BLaER1 treated with 17β-estradiol and CSF1 and Interleukin-3, amounts not matched to agents 10 nM and 100 nM (cell line): ENCODE measurements at regions not wholly inside any gene's neighbourhood (a gene's known extent, or its start where the extent isn't known, plus 50 kb on each side); places are given as distances from the start of the nearest gene placed in this dataset.
A peak's percentile ranks its signal among the peaks of the same experiment; 100 is the strongest.

ENCODE experiments used
- H3K27ac ChIP-seq, 11 experiments: shearing (Covaris generic); formaldehyde crosslinking; 2 replicates each; pipeline ENCODE4 v1.8.1; 2022
- H3K27me3 ChIP-seq, 11 experiments: shearing (Covaris generic); formaldehyde crosslinking; 2 replicates each; pipeline ENCODE4 v1.8.1; 2022
- H3K36me3 ChIP-seq, 11 experiments: shearing (Covaris generic); formaldehyde crosslinking; 2 replicates each; pipeline ENCODE4 v1.8.1; 2022
- H3K4me1 ChIP-seq, 10 experiments: shearing (Covaris generic); formaldehyde crosslinking; 2 replicates each; pipeline ENCODE4 v1.8.1; 2022
- H3K4me2 ChIP-seq, 11 experiments: shearing (Covaris generic); formaldehyde crosslinking; 2 replicates each; pipeline ENCODE4 v1.8.1; 2022
- H3K4me3 ChIP-seq, 10 experiments: shearing (Covaris generic); formaldehyde crosslinking; 2 replicates each; pipeline ENCODE4 v1.8.1; 2022
- H3K9ac ChIP-seq, 11 experiments: shearing (Covaris generic); formaldehyde crosslinking; 2 replicates each; pipeline ENCODE4 v1.8.1; 2022
- H3K9me3 ChIP-seq, 11 experiments: shearing (Covaris generic); formaldehyde crosslinking; replicated peaks in 1 of 11; 2 replicates each; pipeline ENCODE4 v1.8.1; 2022
- H4K20me1 ChIP-seq, 11 experiments: shearing (Covaris generic); formaldehyde crosslinking; 2 replicates each; pipeline ENCODE4 v1.8.1; 2022
- Cebpa-rat ChIP-seq, 11 experiments: shearing (Covaris generic); IDR thresholded peaks; 2 replicates each; pipeline ENCODE4 v1.8.1; 2022

GRCh38 chr20:57934007-57934805 is 224.4 kb upstream of the PMEPA1 start:
- Histone ChIP-seq H3K4me3 (no peak overlapping the region; a peak in 1 of 20 replicates), H3K27ac (no peak overlapping the region; a peak in 1 of 22 replicates), H3K4me2 (peak overlapping the region; percentile 42 to 98 (median 90)), H3K36me3 (no peaks in the 10 kb centered on the region), H3K27me3 (peaks cover 0 to 20% (median 0%) of the 10 kb centered on the region in 11 experiments; a peak in 7 of 22 replicates), H3K9me3 (peaks cover 0 to 7% (median 2%) of the 10 kb centered on the region in 11 experiments; a peak in 6 of 22 replicates), H4K20me1 (peaks cover 0 to 18% (median 0%) of the 10 kb centered on the region in 11 experiments; a peak in 3 of 22 replicates), H3K4me1 (peaks cover 27 to 69% (median 63%) of the 10 kb centered on the region in 10 experiments), H3K9ac (peak overlapping the region in 2 of 11 experiments; percentile 9 to 15; a peak in 1 of 22 replicates)
- TF ChIP-seq Cebpa-rat (IDR thresholded peaks at IDR 0.05): no peak

GRCh38 chr20:57932227-57932864 is 222.5 kb upstream of the PMEPA1 start:
- H3K9me3 ChIP-seq: peaks cover 1 to 12% (median 9%) of the 10 kb centered on the region in 11 experiments; a peak in 15 of 22 replicates
- TF ChIP-seq Cebpa-rat (IDR thresholded peaks at IDR 0.05): peak in 2 of 11 experiments; percentile 20 to 25; a peak in 1 of 22 replicates
- no peaks in the 10 kb centered on the region for H3K36me3 ChIP-seq
- peaks cover 20 to 62% (median 54%) of the 10 kb centered on the region in 10 experiments for H3K4me1 ChIP-seq
- peaks cover 0 to 20% (median 0%) of the 10 kb centered on the region in 11 experiments; a peak in 7 of 22 replicates for H3K27me3 ChIP-seq
- H3K27ac ChIP-seq: peak overlapping the region in 4 of 11 experiments; percentile 4 to 63 (median 10); a peak in 3 of 22 replicates
- H3K9ac ChIP-seq: peak overlapping the region in 2 of 11 experiments; percentile 23 to 50; a peak in 3 of 22 replicates
- H3K4me2 ChIP-seq: peak overlapping the region; percentile 50 to 98 (median 90)
- peak overlapping the region in 3 of 10 experiments; percentile 24 to 37 (median 29); a peak in 4 of 20 replicates for H3K4me3 ChIP-seq
- peaks cover 0 to 18% (median 0%) of the 10 kb centered on the region in 11 experiments; a peak in 3 of 22 replicates for H4K20me1 ChIP-seq

GRCh38 chr20:57930351-57930750 is 220.5 kb upstream of the PMEPA1 start:
- H3K27ac ChIP-seq: no peak overlapping the region
- H3K9me3 ChIP-seq: peaks cover 21 to 32% (median 24%) of the 10 kb centered on the region in 11 experiments
- no peak overlapping the region for H3K9ac ChIP-seq
- peak overlapping the region in 5 of 11 experiments; percentile 6 to 98 (median 29); a peak in 5 of 22 replicates for H3K4me2 ChIP-seq
- H3K36me3 ChIP-seq: no peaks in the 10 kb centered on the region
- H3K4me1 ChIP-seq: peaks cover 20 to 56% (median 50%) of the 10 kb centered on the region in 10 experiments
- no peak for TF ChIP-seq Cebpa-rat (IDR thresholded peaks at IDR 0.05)
- H3K27me3 ChIP-seq: peaks cover 0 to 20% (median 0%) of the 10 kb centered on the region in 11 experiments; a peak in 7 of 22 replicates
- H3K4me3 ChIP-seq: no peak overlapping the region
- H4K20me1 ChIP-seq: peaks cover 0 to 18% (median 0%) of the 10 kb centered on the region in 11 experiments; a peak in 3 of 22 replicates

- H3K9ac ChIP-seq: no peak overlapping the region
- H3K9me3 ChIP-seq: peaks cover 27 to 43% (median 32%) of the 10 kb centered on the region in 11 experiments
- peaks cover 0 to 9% (median 0%) of the 10 kb centered on the region in 11 experiments; a peak in 2 of 22 replicates for H4K20me1 ChIP-seq
- TF ChIP-seq Cebpa-rat (IDR thresholded peaks at IDR 0.05): no peak
- H3K4me3 ChIP-seq: no peak overlapping the region
- H3K4me2 ChIP-seq: no peak overlapping the region
- H3K27ac ChIP-seq: no peak overlapping the region
- peaks cover 0 to 20% (median 0%) of the 10 kb centered on the region in 11 experiments; a peak in 7 of 22 replicates for H3K27me3 ChIP-seq
- no peaks in the 10 kb centered on the region for H3K36me3 ChIP-seq
- H3K4me1 ChIP-seq: peaks cover 10 to 36% (median 30%) of the 10 kb centered on the region in 10 experiments
Observed at GRCh38 chr20:57928181-57928967, 218.6 kb upstream of the PMEPA1 start.

GRCh38 chr20:57927376-57927775 is 217.6 kb upstream of the PMEPA1 start:
- H3K9ac ChIP-seq: no peak overlapping the region
- peaks cover 27 to 43% (median 32%) of the 10 kb centered on the region in 11 experiments for H3K9me3 ChIP-seq
- no peak for TF ChIP-seq Cebpa-rat (IDR thresholded peaks at IDR 0.05)
- no peak overlapping the region for H3K4me3 ChIP-seq
- peaks cover 7 to 26% (median 22%) of the 10 kb centered on the region in 10 experiments for H3K4me1 ChIP-seq
- H3K36me3 ChIP-seq: no peaks in the 10 kb centered on the region
- no peak overlapping the region for H3K27ac ChIP-seq
- H3K27me3 ChIP-seq: peaks cover 0 to 13% (median 0%) of the 10 kb centered on the region in 11 experiments; a peak in 7 of 22 replicates
- H3K4me2 ChIP-seq: no peak overlapping the region
- H4K20me1 ChIP-seq: peaks cover 0 to 4% (median 0%) of the 10 kb centered on the region in 11 experiments; a peak in 2 of 22 replicates

GRCh38 chr20:57922706-57923105 is 212.9 kb upstream of the PMEPA1 start:
- TF ChIP-seq Cebpa-rat (IDR thresholded peaks at IDR 0.05): no peak
- no peak overlapping the region for H3K9ac ChIP-seq
- peak overlapping the region in 3 of 11 experiments; percentile 60 to 65 (median 61); a peak in 5 of 22 replicates for H3K4me2 ChIP-seq
- no peaks in the 10 kb centered on the region for H3K36me3 ChIP-seq
- H3K9me3 ChIP-seq: peaks cover 23 to 37% (median 28%) of the 10 kb centered on the region in 11 experiments
- H3K4me1 ChIP-seq: peaks cover 0 to 16% (median 10%) of the 10 kb centered on the region in 10 experiments; a peak in 14 of 20 replicates
- H3K27me3 ChIP-seq: no peaks in the 10 kb centered on the region
- H3K27ac ChIP-seq: no peak overlapping the region
- H3K4me3 ChIP-seq: no peak overlapping the region
- H4K20me1 ChIP-seq: no peaks in the 10 kb centered on the region

GRCh38 chr20:57922083-57922482 is 212.3 kb upstream of the PMEPA1 start:
- Histone ChIP-seq H3K36me3 (no peaks in the 10 kb centered on the region), H3K9me3 (peaks cover 22 to 33% (median 24%) of the 10 kb centered on the region in 11 experiments), H3K4me3 (no peak overlapping the region), H3K9ac (no peak overlapping the region), H3K4me2 (peak overlapping the region in 8 of 11 experiments; percentile 24 to 65 (median 35); a peak in 14 of 22 replicates), H3K27ac (no peak overlapping the region), H3K4me1 (peaks cover 0 to 16% (median 10%) of the 10 kb centered on the region in 10 experiments; a peak in 14 of 20 replicates), H4K20me1 (no peaks in the 10 kb centered on the region), H3K27me3 (no peaks in the 10 kb centered on the region)
- no peak for TF ChIP-seq Cebpa-rat (IDR thresholded peaks at IDR 0.05)

GRCh38 chr20:57921676-57922075 is 211.9 kb upstream of the PMEPA1 start:
- no peak for TF ChIP-seq Cebpa-rat (IDR thresholded peaks at IDR 0.05)
- H3K9ac ChIP-seq: no peak overlapping the region
- H3K4me2 ChIP-seq: peak overlapping the region in 8 of 11 experiments; percentile 24 to 65 (median 35); a peak in 13 of 22 replicates
- H3K27me3 ChIP-seq: no peaks in the 10 kb centered on the region
- no peaks in the 10 kb centered on the region for H4K20me1 ChIP-seq
- H3K27ac ChIP-seq: no peak overlapping the region
- no peaks in the 10 kb centered on the region for H3K36me3 ChIP-seq
- peaks cover 0 to 16% (median 10%) of the 10 kb centered on the region in 10 experiments; a peak in 14 of 20 replicates for H3K4me1 ChIP-seq
- H3K4me3 ChIP-seq: no peak overlapping the region
- peaks cover 18 to 29% (median 20%) of the 10 kb centered on the region in 11 experiments for H3K9me3 ChIP-seq
